ENCODE measurements at regions not wholly inside any gene's neighbourhood (a gene's known extent, or its start where the extent isn't known, plus 50 kb on each side); places are given as distances from the start of the nearest gene placed in this dataset.

- Mint-ChIP-seq H3K27me3 (peaks cover 3% of the 10 kb centered on the region), H3K27ac (no peak overlapping the region), H3K4me1 (ENCODE audit: low read depth) (no peaks in the 10 kb centered on the region), H3K4me3 (ENCODE audit: low read depth) (no peak overlapping the region), H3K36me3 (ENCODE audit: insufficient read depth) (no peaks in the 10 kb centered on the region), H3K9me3 (ENCODE audit: low read depth) (no peaks in the 10 kb centered on the region)
- DNase-seq (ENCODE audit: low spot score, unreplicated experiment): no peak
- TF ChIP-seq CTCF (IDR thresholded peaks at IDR 0.05; ENCODE audit: unreplicated experiment): no peak
These were observed 975.7 kb upstream of the PRMT6 start for GRCh38 chr1:106080608-106081325.

GRCh38 chr1:106111044-106111443, 945.4 kb upstream of the PRMT6 start:
- H3K27ac Mint-ChIP-seq: no peak overlapping the region
- no peaks in the 10 kb centered on the region for H3K9me3 Mint-ChIP-seq (ENCODE audit: low read depth)
- no peak overlapping the region for H3K4me3 Mint-ChIP-seq (ENCODE audit: low read depth)
- no peak for DNase-seq (ENCODE audit: low spot score, unreplicated experiment)
- TF ChIP-seq CTCF (IDR thresholded peaks at IDR 0.05; ENCODE audit: unreplicated experiment): no peak
- no peaks in the 10 kb centered on the region for H3K4me1 Mint-ChIP-seq (ENCODE audit: low read depth)
- H3K27me3 Mint-ChIP-seq: no peaks in the 10 kb centered on the region
- no peaks in the 10 kb centered on the region for H3K36me3 Mint-ChIP-seq (ENCODE audit: insufficient read depth)

- H3K27ac Mint-ChIP-seq: no peak overlapping the region
- H3K4me1 Mint-ChIP-seq (ENCODE audit: low read depth): no peaks in the 10 kb centered on the region
- TF ChIP-seq CTCF (IDR thresholded peaks at IDR 0.05; ENCODE audit: unreplicated experiment): no peak
- H3K4me3 Mint-ChIP-seq (ENCODE audit: low read depth): no peak overlapping the region
- H3K36me3 Mint-ChIP-seq (ENCODE audit: insufficient read depth): no peaks in the 10 kb centered on the region
- no peaks in the 10 kb centered on the region for H3K27me3 Mint-ChIP-seq
- peaks cover 3% of the 10 kb centered on the region for H3K9me3 Mint-ChIP-seq (ENCODE audit: low read depth)
- DNase-seq (ENCODE audit: low spot score, unreplicated experiment): no peak
These were observed 942.6 kb upstream of the PRMT6 start for GRCh38 chr1:106113851-106114250.

GRCh38 chr1:106120789-106121188, 935.7 kb upstream of the PRMT6 start:
- TF ChIP-seq CTCF (IDR thresholded peaks at IDR 0.05; ENCODE audit: unreplicated experiment): no peak
- H3K27me3 Mint-ChIP-seq: no peaks in the 10 kb centered on the region
- no peak overlapping the region for H3K4me3 Mint-ChIP-seq (ENCODE audit: low read depth)
- no peak for DNase-seq (ENCODE audit: low spot score, unreplicated experiment)
- H3K36me3 Mint-ChIP-seq (ENCODE audit: insufficient read depth): no peaks in the 10 kb centered on the region
- H3K9me3 Mint-ChIP-seq (ENCODE audit: low read depth): peaks cover 6% of the 10 kb centered on the region
- no peaks in the 10 kb centered on the region for H3K4me1 Mint-ChIP-seq (ENCODE audit: low read depth)
- H3K27ac Mint-ChIP-seq: no peak overlapping the region

GRCh38 chr1:106121728-106122127, 934.7 kb upstream of the PRMT6 start:
- Mint-ChIP-seq H3K36me3 (ENCODE audit: insufficient read depth) (no peaks in the 10 kb centered on the region), H3K4me3 (ENCODE audit: low read depth) (no peak overlapping the region), H3K9me3 (ENCODE audit: low read depth) (peaks cover 6% of the 10 kb centered on the region), H3K27ac (no peak overlapping the region), H3K4me1 (ENCODE audit: low read depth) (no peaks in the 10 kb centered on the region), H3K27me3 (no peaks in the 10 kb centered on the region)
- DNase-seq (ENCODE audit: low spot score, unreplicated experiment): no peak
- TF ChIP-seq CTCF (IDR thresholded peaks at IDR 0.05; ENCODE audit: unreplicated experiment): no peak

All from progenitor cell of endocrine pancreas (in vitro differentiated cells).